GM18861 (cell line): ENCODE measurements at regions not wholly inside any gene's neighbourhood (a gene's known extent, or its start where the extent isn't known, plus 50 kb on each side); places are given as distances from the start of the nearest gene placed in this dataset.
"Not testable (repeated sequence)": the region's sequence is repeated elsewhere in the genome, so short reads cannot be mapped to it uniquely, and the experiment has no call there.

Experiments
- ATAC-seq: cut with Tn5 transposase; IDR thresholded peaks from one replicate; pipeline ENCODE4 v1.9.1; 2021; ENCODE audit not compliant: unreplicated experiment

DNA sequence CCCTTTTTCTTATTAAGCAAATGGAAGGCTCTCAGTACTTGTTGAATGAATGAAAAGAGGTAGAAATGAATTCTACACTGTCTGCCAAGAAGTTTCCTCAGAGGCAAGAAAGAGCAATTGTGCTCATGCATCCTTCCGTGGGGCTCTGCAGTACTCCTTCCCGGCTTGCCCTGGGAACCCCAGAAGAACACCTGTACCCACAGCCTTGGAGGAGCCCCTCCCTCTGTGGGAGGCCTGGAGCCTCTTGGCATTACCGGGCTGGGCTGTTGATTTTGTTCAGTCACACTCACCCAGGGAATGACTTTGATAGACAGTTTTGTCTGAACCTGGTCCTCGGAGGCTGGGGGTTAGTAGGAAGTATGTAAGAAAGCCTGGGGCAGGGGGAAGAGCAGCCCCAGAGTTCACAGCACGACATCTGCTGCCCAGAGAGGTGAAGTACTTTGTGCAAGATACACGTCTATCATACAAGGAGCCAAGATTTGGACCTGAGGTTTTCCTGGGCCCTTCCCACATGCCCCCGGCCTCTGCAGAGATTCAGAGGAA, 134.8 kb upstream of the GDF10 start:
- no peak for ATAC-seq

DNA sequence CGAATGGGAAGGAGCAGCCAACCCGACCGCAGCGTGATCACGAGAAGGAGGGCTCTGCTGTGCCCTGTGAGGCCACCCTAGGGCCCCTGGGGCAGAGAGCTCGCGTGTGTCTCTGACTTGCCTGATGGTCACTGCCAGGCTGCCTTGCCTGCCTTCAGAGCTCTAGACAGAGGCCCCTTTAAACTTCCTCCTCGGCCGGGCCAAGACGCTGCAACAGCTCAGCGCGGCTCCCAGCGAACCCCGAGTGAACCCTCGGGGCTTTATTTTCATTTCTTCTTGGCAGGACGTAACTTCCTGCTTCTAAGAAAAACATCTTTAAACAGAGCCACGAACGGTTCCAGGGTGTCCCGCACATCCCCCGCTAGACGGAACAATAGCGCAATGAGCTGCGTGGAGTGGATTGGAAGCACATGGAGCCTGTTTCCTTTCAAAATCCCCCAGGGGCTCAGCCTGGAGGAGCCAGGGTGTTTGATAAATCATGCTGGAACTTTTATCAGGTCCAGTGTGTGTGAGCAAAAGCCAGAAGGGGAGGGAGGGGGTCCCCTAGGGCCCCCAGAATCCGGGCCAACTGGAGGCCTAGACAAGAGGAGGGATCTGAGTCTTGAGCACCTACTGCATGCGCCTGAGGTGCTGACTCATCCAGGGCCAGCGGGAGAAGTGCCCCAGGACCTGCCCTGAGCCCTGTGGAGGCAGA, 134.1 kb upstream of the GDF10 start:
- no peak for ATAC-seq

DNA sequence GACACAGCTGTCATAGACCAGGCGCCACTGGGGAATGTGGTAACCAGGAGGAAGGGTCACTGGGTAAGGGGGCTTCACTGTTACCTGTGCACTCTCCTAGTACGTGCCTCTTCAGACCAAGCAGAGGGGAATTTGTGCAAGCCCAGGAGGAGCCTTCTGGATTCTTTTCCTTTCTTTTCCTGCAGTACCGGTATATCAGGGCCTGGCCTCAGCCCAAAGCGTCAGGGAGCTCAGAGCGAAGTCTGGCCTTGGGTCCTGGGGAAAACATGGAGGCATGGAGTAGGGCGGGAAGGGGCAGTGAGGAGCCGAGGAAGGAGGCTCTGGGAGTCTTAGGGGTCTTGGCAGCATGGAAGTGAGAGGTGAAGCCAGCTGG, 133.6 kb upstream of the GDF10 start:
- no peak for ATAC-seq

DNA sequence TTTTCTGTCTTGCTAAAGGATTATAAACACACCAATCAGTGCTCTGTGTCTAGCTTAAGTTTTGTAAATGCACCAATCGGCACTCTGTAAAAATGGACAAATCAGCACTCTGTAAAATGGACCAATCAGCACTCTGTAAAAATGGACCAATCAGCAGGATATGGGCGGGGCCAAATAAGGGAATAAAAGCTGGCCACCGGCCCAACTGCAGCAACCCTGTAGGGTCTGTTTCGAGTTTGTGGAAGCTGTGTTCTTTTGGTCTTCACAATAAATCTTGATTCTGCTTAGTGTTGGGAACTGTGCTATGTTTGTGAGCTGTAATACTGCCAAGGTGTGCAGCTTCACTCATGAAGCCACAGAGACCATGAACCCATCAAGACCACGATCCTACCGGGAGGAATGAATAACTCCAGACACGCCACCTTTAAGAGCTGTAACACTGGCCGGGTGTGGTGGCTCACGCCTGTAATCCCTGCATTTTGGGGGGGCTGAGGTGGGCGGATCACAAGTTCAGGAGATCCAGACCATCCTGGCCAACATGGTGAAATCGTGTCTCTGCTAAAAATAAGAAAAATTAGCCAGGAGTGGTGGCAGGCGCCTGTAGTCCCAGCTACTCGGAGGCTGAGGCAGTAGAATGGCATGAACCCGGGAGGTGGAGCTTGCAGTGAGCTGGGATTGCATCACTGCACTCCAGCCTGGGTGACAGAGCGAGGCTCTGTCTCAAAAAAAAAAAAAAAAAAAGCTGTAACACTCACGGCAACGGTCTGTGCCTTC, 133.0 kb upstream of the GDF10 start:
- not testable (repeated sequence) for ATAC-seq

DNA sequence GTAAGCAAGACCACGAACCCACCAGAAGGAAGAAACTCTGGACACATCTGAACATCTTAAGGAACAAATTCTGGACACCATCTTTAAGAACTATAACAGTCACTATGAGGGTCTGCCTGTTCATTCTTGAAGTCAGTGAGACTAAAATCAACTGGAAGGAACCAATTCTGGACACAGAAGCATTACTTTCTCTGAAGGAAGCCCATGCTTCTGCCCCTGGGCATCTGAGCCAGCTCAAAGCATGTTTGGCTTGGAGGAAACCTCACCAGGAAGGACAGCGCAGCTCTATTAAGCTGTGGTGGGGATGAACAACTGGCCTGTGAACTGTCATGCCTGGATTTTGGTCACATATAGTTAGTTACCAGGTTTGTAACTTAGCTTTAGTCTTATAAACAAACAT, 132.4 kb upstream of the GDF10 start:
- no peak for ATAC-seq

DNA sequence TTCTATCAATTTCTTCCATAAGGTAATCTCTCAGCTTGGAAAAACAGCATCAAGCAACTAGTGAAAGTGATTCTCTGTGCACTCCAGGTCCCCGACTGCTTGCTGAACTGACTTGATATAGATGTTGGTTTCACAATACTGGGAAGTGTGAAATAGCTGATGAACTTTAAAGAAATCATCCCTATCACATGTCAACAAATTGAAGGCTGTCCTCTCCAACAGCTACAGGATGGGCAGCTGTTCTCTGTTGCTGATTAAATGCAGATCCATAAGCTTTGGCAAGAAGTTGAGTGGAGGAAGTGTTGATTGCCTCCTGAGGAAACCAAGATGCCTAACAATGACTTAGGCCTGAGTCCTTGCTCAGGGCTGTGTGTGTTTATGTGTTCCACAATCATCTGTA, 130.4 kb upstream of the GDF10 start:
- no peak for ATAC-seq

DNA sequence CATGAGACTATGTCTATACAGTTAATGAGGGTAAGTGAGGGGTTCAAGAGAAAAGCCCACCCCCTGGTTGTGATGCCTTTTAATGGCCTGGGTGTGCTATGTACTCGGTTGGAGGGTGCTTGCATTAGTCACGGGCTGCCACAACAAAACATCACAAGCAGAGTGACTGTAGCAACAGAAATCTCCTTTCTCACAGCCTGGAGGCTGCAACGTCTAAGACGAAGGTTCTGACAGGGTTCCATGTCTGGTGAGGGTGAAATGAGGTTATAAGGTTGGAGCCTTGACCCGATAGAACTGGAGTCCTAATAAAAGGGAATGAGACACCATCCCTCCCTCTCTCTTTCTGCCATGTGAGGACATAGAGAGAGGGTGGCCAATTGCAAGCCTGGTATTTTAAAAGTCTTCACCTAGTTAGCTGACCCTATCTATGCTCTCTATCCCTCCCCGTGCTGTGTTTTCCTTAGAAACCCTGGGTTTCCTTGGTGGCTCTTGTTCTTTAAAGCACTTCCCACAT, 126.0 kb upstream of the GDF10 start:
- ATAC-seq, result no peak

DNA sequence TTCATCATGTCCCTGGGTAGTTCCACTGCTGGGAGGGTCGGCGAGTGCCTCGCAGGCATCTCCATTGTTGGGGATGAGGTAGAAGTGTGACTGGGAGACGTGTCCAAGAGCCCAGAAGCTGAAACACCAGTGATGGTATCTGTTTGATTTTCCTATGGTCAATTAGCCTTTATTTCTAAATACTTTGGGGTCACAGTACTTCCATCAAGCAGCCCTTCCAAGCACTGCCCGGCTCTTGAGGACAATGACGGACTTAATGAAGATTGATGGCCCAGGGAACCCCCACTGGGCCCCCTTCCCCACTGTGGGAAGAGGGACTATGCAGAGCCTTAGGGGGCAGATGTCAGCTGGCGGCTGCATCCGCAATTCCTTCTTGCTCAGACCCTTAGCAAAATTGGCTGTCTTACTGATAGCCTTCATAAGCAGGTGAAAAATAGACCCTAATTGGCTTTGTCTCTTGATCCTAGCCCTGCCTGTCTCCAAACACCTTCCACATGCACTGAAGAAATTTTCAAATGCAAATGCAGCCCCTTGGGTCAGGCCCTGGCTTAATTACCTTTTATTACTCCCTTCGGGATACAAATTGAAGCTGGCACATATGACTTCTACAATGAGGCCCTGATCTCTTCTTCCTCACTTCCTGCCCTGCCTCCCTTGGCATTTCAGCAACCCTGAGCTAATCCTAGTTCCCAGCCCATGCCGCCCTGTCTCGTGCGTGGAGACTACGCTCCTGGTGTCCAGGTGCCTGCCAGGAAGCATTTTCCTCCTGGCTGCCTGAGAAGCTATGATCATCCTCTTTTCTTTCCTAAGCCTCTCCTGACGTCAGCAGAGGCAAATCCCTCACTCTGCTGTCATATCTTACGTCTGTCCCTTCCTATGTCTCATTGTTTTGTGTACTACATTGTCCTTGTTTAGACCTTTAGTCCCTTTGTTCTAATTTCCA, 124.5 kb upstream of the GDF10 start:
- ATAC-seq, result no peak

DNA sequence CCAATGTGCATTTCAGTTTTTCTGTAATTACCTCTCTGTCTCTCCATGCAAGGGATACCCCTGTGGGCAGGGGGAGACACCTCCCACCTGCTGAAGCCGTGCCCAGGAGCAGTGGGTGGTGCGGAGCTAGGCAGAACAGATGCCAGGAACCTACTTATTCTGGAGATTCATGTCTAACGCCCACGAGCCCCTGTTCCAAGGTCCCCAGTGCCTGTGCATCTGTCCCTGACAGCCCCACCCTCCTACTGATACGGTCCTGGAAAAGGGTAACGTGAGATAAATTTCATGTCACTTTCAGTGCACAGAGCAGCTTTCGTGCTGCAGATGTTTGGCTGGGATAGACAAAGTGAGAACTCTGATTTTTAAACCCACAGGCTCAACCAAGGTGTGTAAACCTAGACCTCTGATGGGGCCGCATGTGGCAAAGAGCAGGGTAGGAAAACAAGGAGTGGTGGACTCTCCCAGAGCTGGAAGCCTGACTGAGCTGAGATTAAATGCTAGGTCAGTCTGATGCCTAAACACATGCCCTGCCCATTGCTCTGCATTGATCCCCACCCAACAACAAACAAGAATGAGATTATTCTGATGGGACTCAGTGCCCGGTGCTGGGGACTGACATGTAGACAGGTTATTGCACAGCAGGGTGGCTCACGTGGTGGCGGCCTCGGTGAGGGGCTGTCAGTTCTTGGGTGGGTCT, 123.6 kb upstream of the GDF10 start:
- no peak for ATAC-seq

DNA sequence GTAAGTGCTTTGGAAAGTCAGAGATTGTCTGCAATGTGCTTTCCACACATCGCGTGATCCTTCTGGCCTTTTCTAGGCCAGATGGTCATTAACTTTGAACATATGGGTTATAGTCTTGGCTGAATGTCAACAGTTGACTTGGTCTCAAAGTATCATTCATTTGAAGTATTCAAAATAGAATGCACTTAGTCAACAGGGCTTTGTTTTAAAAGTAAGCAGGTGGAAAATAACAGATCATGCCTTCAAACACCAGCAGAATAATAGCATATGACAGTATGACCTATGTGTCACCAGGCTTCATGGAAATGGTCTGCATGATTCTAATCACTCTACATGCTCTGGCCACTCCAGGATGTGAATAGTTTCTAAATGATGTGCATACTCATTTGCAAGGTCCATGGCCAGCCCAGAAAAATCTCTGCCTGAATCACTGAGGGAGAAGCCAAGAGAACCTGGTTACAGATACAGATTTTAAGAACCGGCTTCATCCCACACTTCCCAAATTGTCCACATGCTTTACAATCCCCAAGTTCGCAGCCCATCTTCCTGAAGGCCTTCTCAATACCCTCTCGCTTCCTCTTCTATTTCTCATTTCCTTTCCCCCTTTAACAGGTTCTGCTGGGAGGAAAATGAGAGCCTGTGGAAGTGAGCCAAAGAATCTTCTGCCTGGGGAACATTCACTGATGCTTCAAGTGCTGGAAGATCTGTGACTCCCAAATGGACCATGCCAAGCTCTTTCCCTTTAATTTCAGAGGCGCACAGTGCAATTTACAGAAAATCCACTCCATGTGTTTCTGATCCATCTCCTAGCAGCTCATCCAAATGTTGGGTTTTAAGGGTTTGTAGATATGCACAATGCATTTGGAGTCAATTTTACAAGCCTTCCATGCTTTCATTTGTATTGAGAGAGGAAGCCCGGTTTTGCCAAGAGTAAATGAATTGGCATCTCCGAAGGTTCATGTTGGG, 122.8 kb upstream of the GDF10 start:
- ATAC-seq, result no peak

DNA sequence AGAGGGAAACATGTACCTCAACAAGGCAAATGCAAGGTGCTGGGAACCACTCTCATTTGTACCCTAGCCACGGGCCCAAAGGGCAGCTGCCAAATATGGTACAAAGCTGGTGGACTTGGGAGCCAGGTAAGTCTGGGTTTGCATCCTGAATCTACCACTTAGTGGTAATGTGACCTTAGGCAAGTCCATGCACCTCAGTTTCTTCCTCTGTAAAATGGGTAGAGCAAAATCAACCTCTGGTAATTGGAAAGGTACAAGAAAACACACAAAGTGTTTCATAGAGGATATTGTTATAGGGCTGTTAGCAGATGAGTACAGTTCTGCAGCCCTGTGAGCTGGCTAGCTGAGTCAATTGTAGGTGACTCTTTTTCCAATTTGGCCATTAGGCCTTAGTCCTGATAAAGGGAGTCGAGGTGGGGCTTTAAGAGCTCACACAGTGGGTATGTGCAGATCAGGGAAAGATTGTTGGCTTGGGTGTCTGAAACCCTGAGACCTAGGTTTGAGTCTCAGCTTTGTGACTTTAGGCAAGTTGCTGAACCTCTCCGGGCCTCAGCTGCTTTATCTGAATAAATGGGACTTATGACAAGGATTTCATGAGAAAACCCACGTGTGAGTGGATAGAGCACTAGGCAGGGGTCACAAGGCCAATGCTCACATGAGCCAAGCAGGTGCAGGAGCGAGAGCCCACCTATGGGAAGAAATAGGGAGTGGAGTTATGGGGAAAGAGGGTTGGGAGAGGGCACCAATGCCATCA, 121.3 kb upstream of the GDF10 start:
- ATAC-seq, result no peak

DNA sequence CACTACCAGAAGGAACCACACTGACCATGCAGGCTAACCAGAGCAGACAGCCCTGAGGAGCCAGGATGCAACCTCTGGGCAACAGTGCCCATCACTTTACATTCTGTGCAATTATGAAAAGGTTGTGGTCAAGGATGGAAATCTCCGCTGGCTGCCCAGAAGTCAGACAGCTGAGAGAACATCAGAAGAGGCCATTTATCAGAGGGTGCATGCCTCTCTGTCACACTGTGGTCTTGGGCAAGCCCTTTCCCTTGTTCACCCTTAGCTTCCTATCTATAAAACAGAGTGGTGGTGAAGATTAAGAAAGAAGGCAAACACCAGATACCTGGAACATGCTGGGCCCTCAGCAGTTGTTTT, 120.7 kb upstream of the GDF10 start:
- ATAC-seq, result no peak

DNA sequence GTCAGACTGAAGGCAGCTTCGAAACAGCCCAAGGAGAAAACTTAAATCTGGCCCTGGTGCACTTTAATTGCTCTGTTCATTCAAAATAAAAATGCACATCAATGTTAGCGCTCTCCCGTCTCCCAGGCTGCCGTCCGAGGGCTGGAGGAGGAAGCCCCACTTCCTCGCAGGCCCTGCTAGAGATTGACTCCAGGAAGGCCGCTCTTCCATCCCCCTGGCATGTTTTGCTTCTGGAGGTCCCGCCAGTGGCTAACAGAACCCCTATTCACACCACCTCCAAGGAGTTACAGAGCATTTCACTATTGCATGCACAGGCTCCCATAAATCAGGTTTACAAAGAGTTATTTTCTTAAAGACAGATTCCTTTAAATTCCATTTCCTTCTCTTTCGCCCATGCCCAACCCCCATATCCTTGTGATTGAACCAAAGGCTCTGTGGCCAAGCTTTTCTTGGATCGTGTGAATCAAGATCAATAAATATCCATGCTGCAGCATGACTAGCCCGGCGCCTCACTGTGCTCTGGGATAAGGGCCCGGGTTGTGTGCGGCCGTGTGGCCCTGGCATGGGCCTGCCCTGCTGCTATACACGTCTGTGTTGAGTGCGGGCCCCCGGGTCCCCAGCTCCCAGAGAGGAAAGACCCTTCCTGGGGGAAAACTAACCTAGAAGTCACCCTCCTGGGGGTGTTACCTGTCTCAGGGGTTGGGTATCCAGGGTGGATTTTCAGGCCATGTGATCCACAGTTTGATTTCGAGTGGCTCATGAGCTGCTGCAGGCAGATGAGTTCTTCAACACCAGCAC, 118.7 kb upstream of the GDF10 start:
- ATAC-seq, result no peak

DNA sequence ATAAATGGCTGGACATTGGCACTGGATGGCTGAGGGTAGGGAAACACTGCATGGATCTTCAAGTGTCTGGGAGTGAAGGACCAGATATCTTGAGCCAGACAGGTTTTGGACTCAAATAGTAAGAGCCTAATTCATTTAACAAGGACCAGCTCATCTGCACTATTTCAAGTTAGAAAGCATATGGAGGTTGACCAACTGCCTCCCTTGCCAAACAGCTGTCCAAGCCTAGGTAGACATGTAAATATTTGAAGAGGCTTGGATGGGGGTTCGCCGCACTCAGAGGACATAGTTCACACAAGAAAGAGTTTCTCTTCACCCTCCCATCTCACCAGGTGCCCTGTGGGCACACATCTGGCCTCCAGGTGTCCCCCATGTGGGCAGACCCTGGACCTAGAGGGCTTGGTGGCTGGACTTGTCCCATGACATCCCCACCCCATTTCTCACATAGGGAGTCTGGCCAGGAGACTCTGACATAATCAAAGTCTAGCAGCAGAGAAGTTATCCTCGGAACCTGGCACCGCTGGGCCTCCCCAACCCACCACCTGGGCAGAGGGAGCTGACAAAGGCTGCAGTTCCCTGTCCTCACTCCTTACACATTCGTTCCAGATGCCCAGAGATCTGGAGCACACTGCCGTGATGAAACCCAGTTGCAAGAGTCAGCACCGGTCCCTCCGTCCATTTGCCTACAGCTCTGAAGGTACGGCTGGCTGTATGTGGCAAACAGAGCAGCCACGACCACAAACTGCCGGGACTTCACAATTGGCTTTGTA, 116.9 kb upstream of the GDF10 start:
- no peak for ATAC-seq

DNA sequence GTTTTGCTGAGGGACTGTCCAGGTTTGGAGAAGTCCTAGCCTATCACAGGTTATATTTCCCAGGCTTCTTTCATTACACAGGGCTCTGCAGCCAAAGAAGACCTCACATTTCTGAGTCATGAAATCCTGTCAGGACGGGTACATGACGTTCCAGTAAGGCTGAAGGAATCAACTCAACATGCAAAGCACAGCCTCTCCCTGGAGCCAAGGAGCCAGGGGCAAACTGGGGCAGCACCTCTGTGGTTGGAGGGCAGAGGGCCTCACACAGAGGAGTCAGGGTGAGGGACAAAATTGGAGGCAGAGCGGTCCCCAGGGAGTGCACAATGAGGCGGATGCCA, 116.3 kb upstream of the GDF10 start:
- ATAC-seq, result no peak

DNA sequence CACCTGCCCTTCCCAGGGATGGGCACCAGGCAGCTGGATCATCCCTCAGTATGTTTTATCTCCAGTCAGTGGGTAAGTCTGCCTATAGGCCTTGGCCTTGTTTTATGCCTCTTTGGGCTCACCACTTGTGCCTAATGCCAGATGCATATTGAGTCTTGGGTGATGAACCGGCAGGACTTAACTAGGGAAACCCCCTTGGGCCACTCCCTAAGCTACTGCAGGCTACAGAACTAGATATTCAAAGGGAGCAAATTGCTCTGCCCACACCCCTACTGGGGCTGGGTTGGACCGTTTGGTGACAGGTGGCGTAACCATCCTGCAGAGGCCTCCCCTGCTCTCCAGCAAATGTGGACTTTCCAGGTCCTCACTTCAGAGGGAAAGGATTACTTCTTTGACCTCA, 115.7 kb upstream of the GDF10 start:
- ATAC-seq, result no peak

DNA sequence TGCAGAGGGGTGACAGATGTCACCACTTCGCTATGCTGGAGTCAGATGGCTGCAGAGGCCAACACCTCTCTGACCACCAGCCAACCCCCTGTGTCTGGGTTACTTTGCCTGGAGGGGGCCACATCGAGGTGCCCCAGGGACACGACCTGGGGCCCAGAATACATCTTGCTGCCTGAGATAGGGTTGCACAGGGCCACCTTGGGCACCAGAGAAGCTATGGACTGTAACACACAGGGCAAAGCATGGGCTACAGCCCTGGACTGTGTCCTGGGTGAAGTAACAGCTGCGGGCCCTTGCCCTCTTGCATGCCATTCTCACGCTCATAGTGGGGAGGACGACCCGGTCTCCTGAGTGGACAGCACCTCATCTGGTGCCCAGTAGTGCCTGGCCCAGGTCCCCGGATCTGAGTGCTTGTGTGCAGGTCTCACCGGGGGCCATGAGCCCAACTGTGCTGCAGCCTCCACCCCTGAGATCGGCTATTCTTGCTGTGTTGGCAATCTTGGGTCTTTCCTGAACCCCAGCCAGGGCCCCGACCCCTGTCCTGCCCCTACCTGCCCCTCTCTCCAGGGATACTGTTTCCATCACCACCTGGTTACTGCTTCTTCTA, 115.2 kb upstream of the GDF10 start:
- no peak for ATAC-seq
